Neuronal stem cell (in vitro differentiated cells): ENCODE measurements at regions not wholly inside any gene's neighbourhood (a gene's known extent, or its start where the extent isn't known, plus 50 kb on each side); places are given as distances from the start of the nearest gene placed in this dataset.

ENCODE experiments used
- DNase-seq: peaks from one replicate; pipeline ENCODE4 v3.0.0-alpha.2; 2013; ENCODE audit warnings: low spot score
- H2AFZ ChIP-seq: one replicate; pipeline ENCODE4 v1.6.1; 2013; ENCODE audit warnings: mild to moderate bottlenecking, low read length, inconsistent platforms
- H2AK5ac ChIP-seq: 2 replicates; pipeline ENCODE4 v1.6.1; 2013; ENCODE audit warnings: low read depth, mild to moderate bottlenecking, inconsistent platforms, low read length, moderate library complexity, mixed read lengths
- H2BK120ac ChIP-seq: 2 replicates; pipeline ENCODE4 v1.6.1; 2013; ENCODE audit warnings: low read depth, mild to moderate bottlenecking, inconsistent platforms, low read length, moderate library complexity, mixed read lengths
- H2BK12ac ChIP-seq: one replicate; pipeline ENCODE4 v1.6.1; 2013; ENCODE audit warnings: low read length, inconsistent platforms
- H2BK15ac ChIP-seq: 2 replicates; pipeline ENCODE4 v1.6.1; 2013; ENCODE audit warnings: mild to moderate bottlenecking, low read length, inconsistent platforms, mixed read lengths
- H2BK5ac ChIP-seq: one replicate; pipeline ENCODE4 v1.6.1; 2013; ENCODE audit warnings: inconsistent platforms, mild to moderate bottlenecking, low read length, moderate library complexity
- H3K14ac ChIP-seq: one replicate; pipeline ENCODE4 v1.6.1; 2013; ENCODE audit warnings: low read length, inconsistent platforms
- H3K18ac ChIP-seq: 2 replicates; pipeline ENCODE4 v1.6.1; 2013; ENCODE audit warnings: low read length, inconsistent platforms
- H3K23ac ChIP-seq: 2 replicates; pipeline ENCODE4 v1.6.1; 2013; ENCODE audit warnings: low read depth, mild to moderate bottlenecking, mixed read lengths, low read length, inconsistent platforms; ENCODE audit not compliant: poor library complexity
- H3K27ac ChIP-seq: replicated peaks from 3 replicates; pipeline ENCODE4 v1.5.1; 2013; ENCODE audit warnings: low read length, inconsistent platforms
- H3K27me3 ChIP-seq, 3 experiments: 2 replicates each; pipeline ENCODE4 v1.6.1; 2013; ENCODE audit warnings: low read length in 3 of 3, mild to moderate bottlenecking in 2 of 3, inconsistent platforms in 1 of 3, low read depth in 1 of 3, mixed read lengths in 1 of 3, moderate library complexity in 1 of 3; ENCODE audit not compliant: control insufficient read depth in 3 of 3, insufficient read depth in 3 of 3
- H3K36me3 ChIP-seq, 2 donors: replicated peaks in 1 of 2; 2 replicates each; pipeline ENCODE4 v1.6.1; 2013; ENCODE audit warnings: low read length in 2 of 2; ENCODE audit not compliant: control insufficient read depth in 2 of 2, insufficient read depth in 2 of 2
- H3K4ac ChIP-seq: 2 replicates; pipeline ENCODE4 v1.6.1; 2013; ENCODE audit warnings: inconsistent platforms, mild to moderate bottlenecking, low read length, moderate library complexity
- H3K4me1 ChIP-seq, 2 donors: 1 replicate in 1 of 2; 2 replicates in 1 of 2; pipeline ENCODE4 v1.6.1; 2013; ENCODE audit warnings: low read length in 2 of 2, low read depth in 1 of 2; ENCODE audit not compliant: control insufficient read depth in 2 of 2, insufficient read depth in 1 of 2
- H3K4me2 ChIP-seq: one replicate; pipeline ENCODE4 v1.6.1; 2013; ENCODE audit warnings: mild to moderate bottlenecking, low read length, inconsistent platforms; ENCODE audit not compliant: insufficient read depth, poor library complexity, severe bottlenecking
- H3K4me3 ChIP-seq, 2 donors: 2 replicates each; pipeline ENCODE4 v1.5.1; 2013; ENCODE audit warnings: low read length in 2 of 2, mild to moderate bottlenecking in 2 of 2, inconsistent platforms in 1 of 2, moderate library complexity in 1 of 2
- H3K79me1 ChIP-seq: one replicate; pipeline ENCODE4 v1.6.1; 2013; ENCODE audit warnings: low read depth, mild to moderate bottlenecking, inconsistent platforms, low read length, moderate library complexity
- H3K9ac ChIP-seq: one replicate; pipeline ENCODE4 v1.6.1; 2013; ENCODE audit warnings: mild to moderate bottlenecking, low read depth, low read length, inconsistent platforms; ENCODE audit not compliant: poor library complexity
- H3K9me3 ChIP-seq, 2 donors: replicated peaks in 1 of 2; 2 replicates each; pipeline versions ENCODE3 to v1.6.1; 2013; ENCODE audit warnings: low read length in 2 of 2, mild to moderate bottlenecking in 2 of 2, inconsistent platforms in 1 of 2, low read depth in 1 of 2, mixed read lengths in 1 of 2, moderate library complexity in 1 of 2; ENCODE audit not compliant: control insufficient read depth in 2 of 2, insufficient read depth in 1 of 2
- H4K8ac ChIP-seq: one replicate; pipeline ENCODE4 v1.6.1; 2013; ENCODE audit warnings: low read depth, mild to moderate bottlenecking, inconsistent platforms, low read length, moderate library complexity
- H4K91ac ChIP-seq: one replicate; pipeline ENCODE4 v1.6.1; 2013; ENCODE audit warnings: low read length, low read depth, mild to moderate bottlenecking, inconsistent platforms; ENCODE audit not compliant: poor library complexity
- WGBS, 2 donors: extraction: QIAGEN DNeasy Blood & Tissue Kit; methylation state at CpG; one replicate each; pipeline ENCODE4 v1.1.7; 2013; ENCODE audit warnings: missing lambda C conversion rate in 2 of 2, mixed read lengths in 1 of 2; ENCODE audit not compliant: insufficient read length in 2 of 2, insufficient replicate concordance in 1 of 2; ENCODE audit errors: extremely low coverage in 2 of 2; 5-methylcytosine and 5-hydroxymethylcytosine counted together

DNA sequence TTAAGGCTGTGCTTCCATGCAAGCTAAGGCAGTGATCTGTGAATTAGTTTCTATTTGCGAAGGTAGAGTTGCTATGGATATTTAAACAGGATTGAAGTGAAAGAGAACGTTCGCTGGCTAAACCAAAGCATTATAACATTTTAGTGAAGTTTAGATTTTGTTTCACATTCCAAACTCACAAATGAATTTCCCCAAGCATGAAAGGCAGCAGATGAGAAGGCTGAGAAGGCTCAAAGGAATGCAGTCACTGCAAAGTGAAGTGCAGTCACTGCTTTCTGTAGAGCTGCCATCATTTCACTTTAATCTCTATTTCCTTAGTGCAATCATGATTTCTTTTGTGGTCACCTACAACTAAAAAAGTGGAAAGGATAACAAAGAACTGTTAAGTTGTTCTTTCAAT lies 334.7 kb upstream of the NR3C2 start:
- Histone ChIP-seq H3K27me3 (no peaks in the 10 kb centered on the region), H3K4ac (no peak overlapping the region), H2AK5ac (no peak overlapping the region), H2BK5ac (no peak overlapping the region), H3K18ac (no peak overlapping the region), H2AFZ (no peak overlapping the region), H3K36me3 (no peaks in the 10 kb centered on the region), H3K23ac (no peak overlapping the region), H3K14ac (no peak overlapping the region), H3K4me2 (no peak overlapping the region), H4K8ac (no peak overlapping the region), H3K27ac (no peak overlapping the region), H4K91ac (no peak overlapping the region), H2BK15ac (no peak overlapping the region), H3K9me3 (no peaks in the 10 kb centered on the region), H2BK120ac (no peak overlapping the region), H2BK12ac (no peak overlapping the region), H3K4me1 (no peaks in the 10 kb centered on the region), H3K9ac (no peak overlapping the region), H3K79me1 (no peaks in the 10 kb centered on the region), H3K4me3 (no peak overlapping the region)
- no CpG with 5 or more reads among the region's 3 CpGs for whole genome bisulfite sequencing, 2 donors
- no peak for DNase-seq

DNA sequence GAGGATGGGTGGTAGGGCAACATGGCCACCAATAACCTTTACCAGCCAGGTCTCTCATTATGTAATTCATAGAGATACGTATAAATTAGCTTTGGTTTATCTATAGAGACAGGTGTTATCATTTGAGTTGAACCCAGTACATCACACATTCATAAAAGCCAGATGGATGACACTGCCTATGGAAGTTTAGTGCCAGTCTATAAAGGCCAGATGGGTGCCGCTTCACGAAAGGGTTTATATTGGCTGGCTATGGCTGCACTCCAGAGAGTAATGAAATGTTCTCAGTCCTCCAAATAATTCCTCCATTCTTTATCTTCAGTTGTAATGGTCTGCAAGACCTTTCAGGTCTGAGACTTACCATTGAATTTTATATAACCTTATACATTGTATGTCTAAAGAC lies 331.9 kb upstream of the NR3C2 start:
- Histone ChIP-seq H3K14ac (no peak overlapping the region), H2BK120ac (no peak overlapping the region), H2AK5ac (no peak overlapping the region), H3K18ac (no peak overlapping the region), H3K4ac (no peak overlapping the region), H3K79me1 (no peaks in the 10 kb centered on the region), H2BK5ac (no peak overlapping the region), H3K23ac (no peak overlapping the region), H2BK12ac (no peak overlapping the region), H3K9ac (no peak overlapping the region), H3K36me3 (no peaks in the 10 kb centered on the region), H4K91ac (no peak overlapping the region), H4K8ac (no peak overlapping the region), H3K4me3 (no peak overlapping the region), H3K4me1 (no peaks in the 10 kb centered on the region), H3K27ac (no peak overlapping the region), H2BK15ac (no peak overlapping the region), H3K9me3 (no peaks in the 10 kb centered on the region), H2AFZ (no peak overlapping the region), H3K4me2 (no peak overlapping the region), H3K27me3 (no peaks in the 10 kb centered on the region)
- WGBS, 2 donors = no CpG with 5 or more reads among the region's 3 CpGs
- DNase-seq = no peak

DNA sequence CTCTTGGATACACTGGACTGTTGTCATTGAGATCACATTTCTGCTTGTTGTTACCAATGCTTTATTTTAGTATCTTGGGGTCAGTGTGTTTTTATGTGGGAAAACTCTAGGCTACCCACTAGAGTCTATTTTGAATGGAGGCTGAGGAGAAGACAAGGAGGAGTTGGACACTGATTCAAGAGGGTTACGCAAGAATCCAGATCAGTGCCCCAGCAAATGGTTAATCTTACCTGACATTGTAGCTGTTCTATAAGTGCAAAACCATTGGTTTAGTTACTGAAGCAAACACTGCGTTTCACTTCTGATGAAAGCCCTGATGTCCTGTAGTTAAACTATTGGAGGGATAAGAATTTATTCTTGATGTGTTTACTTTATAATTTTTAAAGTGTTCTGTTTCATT lies 331.1 kb upstream of the NR3C2 start:
- Histone ChIP-seq H2BK5ac (no peak overlapping the region), H3K23ac (no peak overlapping the region), H3K27me3 (no peaks in the 10 kb centered on the region), H3K14ac (no peak overlapping the region), H2BK120ac (no peak overlapping the region), H3K36me3 (no peaks in the 10 kb centered on the region), H3K9me3 (no peaks in the 10 kb centered on the region), H3K27ac (no peak overlapping the region), H3K4me3 (no peak overlapping the region), H3K4me2 (no peak overlapping the region), H3K4me1 (no peaks in the 10 kb centered on the region), H2AFZ (no peak overlapping the region), H4K8ac (no peak overlapping the region), H4K91ac (no peak overlapping the region), H2AK5ac (no peak overlapping the region), H2BK15ac (no peak overlapping the region), H3K9ac (no peak overlapping the region), H3K18ac (no peak overlapping the region), H2BK12ac (no peak overlapping the region), H3K4ac (no peak overlapping the region), H3K79me1 (no peaks in the 10 kb centered on the region)
- no CpG with 5 or more reads among the region's 2 CpGs for WGBS, 2 donors
- no peak for DNase-seq

DNA sequence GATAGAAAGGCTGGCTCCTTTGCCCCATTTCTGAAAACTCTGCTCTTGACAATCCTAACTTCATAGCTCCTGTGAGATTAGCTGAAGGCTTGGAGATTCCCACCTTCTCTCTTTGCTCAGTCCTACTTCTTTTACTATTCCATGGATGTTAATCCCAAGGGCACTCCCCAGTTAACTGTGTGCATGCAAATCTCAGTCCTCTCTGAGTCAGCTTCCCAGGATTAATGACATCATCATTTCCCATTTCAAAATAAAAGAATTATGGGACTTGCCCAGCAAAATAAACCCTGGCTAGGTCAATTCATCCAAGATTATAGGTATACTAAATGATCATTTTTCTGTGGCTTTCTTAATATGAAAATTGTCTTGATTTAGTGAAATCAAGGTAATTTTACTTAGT lies 328.6 kb upstream of the NR3C2 start:
- H3K4me2 ChIP-seq = no peak overlapping the region
- H2AFZ ChIP-seq = no peak overlapping the region
- H3K4me3 ChIP-seq = no peak overlapping the region
- H3K9ac ChIP-seq = no peak overlapping the region
- no peaks in the 10 kb centered on the region for H3K27me3 ChIP-seq
- H4K91ac ChIP-seq = no peak overlapping the region
- H2BK5ac ChIP-seq = no peak overlapping the region
- H3K27ac ChIP-seq = no peak overlapping the region
- H3K4ac ChIP-seq = no peak overlapping the region
- H2BK12ac ChIP-seq = no peak overlapping the region
- no peaks in the 10 kb centered on the region for H3K9me3 ChIP-seq
- DNase-seq = no peak
- H3K18ac ChIP-seq = no peak overlapping the region
- H3K4me1 ChIP-seq = no peaks in the 10 kb centered on the region
- H3K23ac ChIP-seq = no peak overlapping the region
- H3K79me1 ChIP-seq = no peaks in the 10 kb centered on the region
- no peak overlapping the region for H4K8ac ChIP-seq
- H2AK5ac ChIP-seq = no peak overlapping the region
- H3K36me3 ChIP-seq = no peaks in the 10 kb centered on the region
- H2BK120ac ChIP-seq = no peak overlapping the region
- no peak overlapping the region for H2BK15ac ChIP-seq
- no peak overlapping the region for H3K14ac ChIP-seq
